CD4-positive, alpha-beta T cell treated with Interleukin-17A for 1 hour (primary cell): ENCODE measurements at regions not wholly inside any gene's neighbourhood (a gene's known extent, or its start where the extent isn't known, plus 50 kb on each side); places are given as distances from the start of the nearest gene placed in this dataset.
"Not testable (repeated sequence)": the region's sequence is repeated elsewhere in the genome, so short reads cannot be mapped to it uniquely, and the experiment has no call there.

Source experiments
- DNase-seq: peaks from one replicate; pipeline ENCODE4 v3.0.0-alpha.2; 2020

GRCh38 chr10:16242446-16242845, 194.4 kb upstream of the PTER start:
- no peak for DNase-seq

- no peak for DNase-seq
Observed at GRCh38 chr10:16242859-16243613, 193.8 kb upstream of the PTER start.

GRCh38 chr10:16250136-16250535, 186.7 kb upstream of the PTER start:
- not testable (repeated sequence) for DNase-seq

GRCh38 chr10:16256336-16256735, 180.5 kb upstream of the PTER start:
- DNase-seq = no peak

- no peak for DNase-seq
Observed at GRCh38 chr10:16258291-16259040, 178.3 kb upstream of the PTER start.

GRCh38 chr10:16259726-16260125, 177.1 kb upstream of the PTER start:
- no peak for DNase-seq

GRCh38 chr10:16260388-16260787, 176.4 kb upstream of the PTER start:
- DNase-seq = no peak

- no peak for DNase-seq
Observed at GRCh38 chr10:16271571-16271970, 165.2 kb upstream of the PTER start.

- DNase-seq = no peak
Observed at GRCh38 chr10:16274911-16275310, 161.9 kb upstream of the PTER start.

GRCh38 chr10:16280595-16280994, 156.2 kb upstream of the PTER start:
- DNase-seq = no peak

GRCh38 chr10:16292366-16292765, 144.4 kb upstream of the PTER start:
- DNase-seq = no peak

GRCh38 chr10:16297069-16297468, 139.7 kb upstream of the PTER start:
- DNase-seq = no peak

GRCh38 chr10:16297642-16298041, 139.2 kb upstream of the PTER start:
- no peak for DNase-seq

- DNase-seq = no peak
Observed at GRCh38 chr10:16304311-16304710, 132.5 kb upstream of the PTER start.

GRCh38 chr10:16310440-16310839, 126.4 kb upstream of the PTER start:
- no peak for DNase-seq

GRCh38 chr10:16314259-16314658, 122.6 kb upstream of the PTER start:
- DNase-seq = no peak

- no peak for DNase-seq
Observed at GRCh38 chr10:16316733-16317390, 119.9 kb upstream of the PTER start.

GRCh38 chr10:16341637-16342036, 95.2 kb upstream of the PTER start:
- DNase-seq = no peak

- no peak for DNase-seq
Observed at GRCh38 chr10:16348891-16349290, 87.9 kb upstream of the PTER start.

GRCh38 chr10:16352146-16352545, 84.7 kb upstream of the PTER start:
- DNase-seq = no peak

- no peak for DNase-seq
Observed at GRCh38 chr10:16360001-16360400, 76.8 kb upstream of the PTER start.

- DNase-seq = no peak
Observed at GRCh38 chr10:16360425-16360824, 76.4 kb upstream of the PTER start.

GRCh38 chr10:16361086-16361485, 75.7 kb upstream of the PTER start:
- no peak for DNase-seq

GRCh38 chr10:16363741-16364140, 73.1 kb upstream of the PTER start:
- no peak for DNase-seq
